HG03439 (cell line): ENCODE measurements at regions not wholly inside any gene's neighbourhood (a gene's known extent, or its start where the extent isn't known, plus 50 kb on each side); places are given as distances from the start of the nearest gene placed in this dataset.

Source experiments
- ATAC-seq: cut with Tn5 transposase; IDR thresholded peaks from one replicate; pipeline ENCODE4 v1.9.1; 2021; ENCODE audit warnings: mild to moderate bottlenecking, moderate library complexity; ENCODE audit not compliant: unreplicated experiment

GRCh38 chr5:17428176-17428800 is 69.7 kb upstream of the TAF11L2 start:
- no peak for ATAC-seq

DNA sequence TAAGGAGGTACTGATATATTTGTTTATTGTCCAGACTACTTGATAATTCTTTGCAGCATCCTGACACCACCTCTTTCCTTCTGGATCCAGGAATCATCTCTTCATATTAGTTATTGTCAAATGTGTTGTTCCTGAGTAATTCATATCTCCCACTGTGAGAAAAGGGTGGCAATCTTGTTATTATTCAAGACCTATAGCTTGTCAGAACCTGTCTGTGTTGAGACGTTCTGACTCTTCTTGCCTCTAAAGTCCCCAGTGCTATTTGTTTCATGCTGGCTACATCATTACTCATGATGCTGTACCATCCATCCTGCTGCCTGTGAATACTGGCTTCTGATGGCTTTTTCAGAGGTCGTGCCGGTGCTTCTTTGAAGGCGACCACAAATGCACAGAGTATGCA is 68.7 kb upstream of the TAF11L2 start:
- no peak for ATAC-seq

DNA sequence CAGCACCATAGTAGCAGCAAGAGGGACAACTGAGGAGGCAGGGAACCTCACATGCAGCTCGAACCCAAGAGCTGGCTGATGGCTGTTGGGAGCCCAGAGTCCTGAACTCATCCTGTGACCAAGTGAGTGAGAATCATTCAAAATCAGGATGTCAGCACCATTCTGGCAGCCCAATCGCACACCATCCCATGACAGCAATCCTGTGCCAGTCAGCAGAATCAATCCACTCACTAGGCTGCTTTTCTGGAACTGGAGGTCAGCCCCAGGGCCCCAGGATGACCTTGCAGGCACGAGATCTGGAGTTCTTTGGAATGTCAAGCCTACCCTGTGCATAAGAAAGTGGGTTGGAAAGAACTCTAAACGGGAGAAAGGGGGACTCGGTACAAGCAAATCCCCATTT is 67.8 kb upstream of the TAF11L2 start:
- no peak for ATAC-seq

GRCh38 chr5:17431272-17432050 is 66.6 kb upstream of the TAF11L2 start:
- no peak for ATAC-seq

DNA sequence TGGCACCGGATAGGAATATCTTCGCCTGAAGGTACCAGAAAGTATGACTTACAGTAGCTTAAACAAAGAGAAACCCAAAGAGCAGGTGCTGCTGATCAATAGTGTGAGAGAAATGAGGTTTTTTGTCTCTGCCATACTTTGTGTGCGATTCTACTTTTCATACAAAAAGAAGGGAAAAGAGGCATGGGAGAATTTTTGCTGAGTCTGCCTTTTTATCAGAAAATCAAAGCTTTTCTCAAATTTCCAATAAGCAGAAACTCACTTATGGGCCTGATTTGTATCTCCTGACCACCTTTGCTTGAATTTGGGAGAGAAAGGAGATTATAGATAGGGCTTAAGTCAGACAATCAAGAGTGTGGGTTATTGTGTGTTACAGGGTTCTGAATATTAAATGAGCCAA is 65.5 kb upstream of the TAF11L2 start:
- no peak for ATAC-seq

GRCh38 chr5:17433406-17433805 is 64.6 kb upstream of the TAF11L2 start:
- no peak for ATAC-seq

- ATAC-seq, result peak; percentile 50
Measured at GRCh38 chr5:17434982-17435381, 63.0 kb upstream of the TAF11L2 start.

DNA sequence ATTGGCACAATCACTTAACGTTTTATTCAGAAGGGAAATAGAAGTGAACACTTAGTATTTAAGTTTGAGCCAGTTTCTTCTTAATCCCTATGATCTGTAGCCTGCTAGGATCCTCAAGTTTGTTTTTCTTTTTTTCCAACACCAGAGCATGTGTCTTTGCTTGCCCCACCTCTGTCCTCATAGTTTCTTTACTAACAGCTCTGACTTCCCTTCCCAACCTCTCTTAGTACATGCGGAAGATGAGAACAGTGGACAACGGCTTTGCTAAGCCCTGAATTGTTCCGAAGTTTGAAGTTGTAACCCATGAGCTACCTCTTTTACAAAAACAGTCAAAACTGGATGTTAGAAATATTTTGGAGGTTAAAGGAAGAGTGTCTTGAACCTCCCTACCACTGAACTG is 61.7 kb upstream of the TAF11L2 start:
- ATAC-seq, result peak; percentile 31

DNA sequence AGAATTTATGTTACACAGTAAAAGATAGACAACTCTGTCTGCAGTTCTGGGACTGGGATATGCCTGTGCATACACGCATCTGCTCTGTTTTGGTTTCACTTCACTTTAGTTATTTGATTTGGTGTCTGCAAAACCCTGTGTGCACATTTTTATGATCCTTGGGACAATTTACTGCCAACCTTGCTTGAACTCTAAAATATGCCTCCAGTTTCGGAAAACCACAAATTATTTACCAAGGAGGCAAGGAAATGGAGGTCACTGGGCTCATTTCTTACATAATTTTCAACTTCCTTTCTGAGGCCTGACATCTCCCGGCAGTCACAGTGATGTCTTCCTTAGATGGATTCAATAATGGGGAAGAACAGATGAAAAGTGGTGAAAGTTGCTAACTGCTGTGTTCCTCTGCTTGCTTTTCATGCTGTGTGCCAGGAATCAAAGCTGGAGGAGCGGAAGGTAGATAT is 61.2 kb upstream of the TAF11L2 start:
- ATAC-seq, result peak; percentile 61

DNA sequence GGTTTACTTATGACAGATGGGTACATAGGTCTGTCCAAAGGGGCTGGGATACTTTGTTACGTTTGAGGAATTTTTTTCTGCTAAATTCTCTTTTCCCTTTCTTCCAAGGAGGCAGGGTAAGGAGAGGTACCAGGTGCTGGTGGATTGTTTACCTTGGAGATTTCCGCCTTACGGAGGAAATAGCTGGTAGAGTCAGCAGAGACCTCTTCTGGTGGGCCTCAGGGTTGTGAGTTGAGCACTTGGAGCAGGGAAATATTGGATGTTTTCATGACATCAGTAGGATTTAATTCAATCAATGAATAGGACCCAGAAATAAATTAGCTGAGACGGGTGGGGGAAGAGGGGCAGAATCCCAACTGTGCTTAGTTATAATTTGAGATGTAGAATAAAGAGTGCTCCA is 60.0 kb upstream of the TAF11L2 start:
- no peak for ATAC-seq

- no peak for ATAC-seq
Measured at GRCh38 chr5:17439956-17440355, 58.1 kb upstream of the TAF11L2 start.

- ATAC-seq, result no peak
Measured at GRCh38 chr5:17440766-17441165, 57.3 kb upstream of the TAF11L2 start.

GRCh38 chr5:17441351-17441750 is 56.7 kb upstream of the TAF11L2 start:
- ATAC-seq, result no peak

DNA sequence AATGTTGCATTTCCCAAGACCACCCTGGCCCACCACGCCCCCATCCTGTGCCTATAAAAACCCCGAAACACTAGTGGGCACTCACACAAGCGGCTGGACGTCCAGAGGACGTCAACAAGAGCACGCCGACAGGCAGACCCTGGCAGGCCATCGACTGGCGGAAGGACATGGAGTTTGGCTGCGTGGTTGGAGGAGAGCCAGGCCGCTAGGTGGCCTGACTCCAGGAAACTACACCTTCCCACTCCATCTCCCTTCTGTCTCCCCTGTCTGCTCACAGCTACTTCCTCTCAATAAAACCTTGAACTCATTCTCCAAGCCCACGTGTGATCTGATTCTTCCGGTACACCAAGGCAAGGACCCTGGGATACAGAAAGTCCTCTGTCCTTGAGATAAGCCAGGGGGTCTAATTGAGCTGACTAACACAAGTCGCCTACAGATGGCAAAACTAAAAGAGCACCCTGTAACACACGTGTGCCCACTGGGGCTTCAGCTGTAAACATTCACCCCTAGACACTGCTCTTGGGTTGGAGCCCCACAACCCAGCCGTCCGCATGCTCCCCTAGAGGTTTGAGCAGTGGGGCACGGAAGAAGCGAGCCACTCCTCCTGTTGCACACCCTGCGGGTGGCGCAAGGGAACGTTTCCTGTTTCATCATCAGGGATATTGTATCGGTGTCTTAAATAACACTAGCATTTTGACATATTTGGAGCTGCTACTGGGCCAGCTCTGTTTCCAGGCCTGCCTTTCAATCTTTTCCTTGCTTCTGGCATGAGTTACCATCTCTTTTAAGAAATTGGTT is 54.5 kb upstream of the TAF11L2 start:
- ATAC-seq, result no peak

- ATAC-seq, result no peak
Measured at GRCh38 chr5:17444496-17444895, 53.5 kb upstream of the TAF11L2 start.

- ATAC-seq, result no peak
Measured at GRCh38 chr5:17445185-17445584, 52.8 kb upstream of the TAF11L2 start.
